ENCODE measurements at regions not wholly inside any gene's neighbourhood (a gene's known extent, or its start where the extent isn't known, plus 50 kb on each side); places are given as distances from the start of the nearest gene placed in this dataset.

DNA sequence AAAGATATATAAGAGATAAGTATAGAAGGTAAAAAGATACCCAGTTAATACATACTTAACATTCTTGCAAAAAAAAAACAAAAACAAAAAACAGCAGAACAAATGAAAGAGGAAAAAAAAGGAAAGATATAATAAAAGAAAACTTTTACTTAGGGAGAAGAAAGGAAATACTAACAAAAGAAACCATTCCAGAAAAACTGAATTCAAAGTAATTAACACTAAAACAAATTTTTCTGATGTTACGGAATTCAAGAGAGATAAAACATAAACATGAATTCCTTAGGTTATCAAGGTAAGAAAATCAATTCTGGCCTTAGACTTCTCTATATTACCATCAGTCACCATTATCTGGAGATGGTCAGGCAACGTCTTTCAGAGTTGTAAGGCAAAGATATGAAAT lies 261.8 kb downstream of the ZEB2 start:
- H3K36me3 Mint-ChIP-seq (ENCODE audit: low read depth), result peaks cover 53% of the 10 kb centered on the region
- no peak for DNase-seq
- no peak overlapping the region for H3K4me3 Mint-ChIP-seq
- TF ChIP-seq, protein P1, sequence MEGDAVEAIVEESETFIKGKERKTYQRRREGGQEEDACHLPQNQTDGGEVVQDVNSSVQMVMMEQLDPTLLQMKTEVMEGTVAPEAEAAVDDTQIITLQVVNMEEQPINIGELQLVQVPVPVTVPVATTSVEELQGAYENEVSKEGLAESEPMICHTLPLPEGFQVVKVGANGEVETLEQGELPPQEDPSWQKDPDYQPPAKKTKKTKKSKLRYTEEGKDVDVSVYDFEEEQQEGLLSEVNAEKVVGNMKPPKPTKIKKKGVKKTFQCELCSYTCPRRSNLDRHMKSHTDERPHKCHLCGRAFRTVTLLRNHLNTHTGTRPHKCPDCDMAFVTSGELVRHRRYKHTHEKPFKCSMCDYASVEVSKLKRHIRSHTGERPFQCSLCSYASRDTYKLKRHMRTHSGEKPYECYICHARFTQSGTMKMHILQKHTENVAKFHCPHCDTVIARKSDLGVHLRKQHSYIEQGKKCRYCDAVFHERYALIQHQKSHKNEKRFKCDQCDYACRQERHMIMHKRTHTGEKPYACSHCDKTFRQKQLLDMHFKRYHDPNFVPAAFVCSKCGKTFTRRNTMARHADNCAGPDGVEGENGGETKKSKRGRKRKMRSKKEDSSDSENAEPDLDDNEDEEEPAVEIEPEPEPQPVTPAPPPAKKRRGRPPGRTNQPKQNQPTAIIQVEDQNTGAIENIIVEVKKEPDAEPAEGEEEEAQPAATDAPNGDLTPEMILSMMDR (IDR thresholded peaks at IDR 0.05), result no peak
- H3K9me3 Mint-ChIP-seq, result peaks cover 63% of the 10 kb centered on the region
- no peaks in the 10 kb centered on the region for H3K4me1 Mint-ChIP-seq
- peaks cover under 1% of the 10 kb centered on the region for H3K27me3 Mint-ChIP-seq (ENCODE audit: low read depth, poor library complexity)
- no peak overlapping the region for H3K27ac Mint-ChIP-seq

DNA sequence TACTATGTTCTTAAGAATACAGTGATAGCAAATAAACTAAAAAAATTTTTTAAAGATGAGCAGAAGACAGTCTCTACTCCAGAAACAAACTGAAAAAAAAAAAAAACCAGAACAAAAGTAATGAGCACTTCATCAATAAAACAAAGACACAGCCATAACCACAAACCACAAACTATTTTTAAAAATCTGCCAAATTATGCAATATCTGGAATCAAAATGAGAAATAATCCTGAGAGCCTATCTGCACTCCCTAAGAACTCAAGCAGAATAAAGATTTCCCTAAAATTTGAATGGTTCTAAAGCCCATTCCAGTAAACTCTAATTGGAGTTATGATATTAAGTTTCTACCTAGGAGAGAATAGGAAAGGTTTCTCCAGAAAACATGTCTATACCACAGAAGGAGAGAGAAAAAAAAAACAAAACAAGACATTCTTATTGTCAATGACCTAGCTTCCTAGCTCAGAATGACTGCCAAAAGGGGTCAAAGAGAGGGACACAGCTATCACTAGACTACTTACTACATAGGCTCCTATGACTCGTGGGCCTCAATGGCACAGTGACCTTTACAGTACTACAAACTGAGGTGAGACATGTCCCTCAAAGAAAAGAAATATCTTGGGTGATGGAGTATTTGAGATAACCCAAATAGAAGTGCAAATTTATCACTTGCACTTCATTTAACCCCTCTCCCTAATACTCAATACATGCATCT lies 262.8 kb downstream of the ZEB2 start:
- Mint-ChIP-seq H3K4me3 (no peak overlapping the region), H3K9me3 (peaks cover 73% of the 10 kb centered on the region), H3K27me3 (ENCODE audit: low read depth, poor library complexity) (peaks cover 3% of the 10 kb centered on the region), H3K36me3 (ENCODE audit: low read depth) (peaks cover 63% of the 10 kb centered on the region), H3K27ac (no peak overlapping the region), H3K4me1 (no peaks in the 10 kb centered on the region)
- DNase-seq, result no peak
- TF ChIP-seq, protein P1 (IDR thresholded peaks at IDR 0.05), result no peak

DNA sequence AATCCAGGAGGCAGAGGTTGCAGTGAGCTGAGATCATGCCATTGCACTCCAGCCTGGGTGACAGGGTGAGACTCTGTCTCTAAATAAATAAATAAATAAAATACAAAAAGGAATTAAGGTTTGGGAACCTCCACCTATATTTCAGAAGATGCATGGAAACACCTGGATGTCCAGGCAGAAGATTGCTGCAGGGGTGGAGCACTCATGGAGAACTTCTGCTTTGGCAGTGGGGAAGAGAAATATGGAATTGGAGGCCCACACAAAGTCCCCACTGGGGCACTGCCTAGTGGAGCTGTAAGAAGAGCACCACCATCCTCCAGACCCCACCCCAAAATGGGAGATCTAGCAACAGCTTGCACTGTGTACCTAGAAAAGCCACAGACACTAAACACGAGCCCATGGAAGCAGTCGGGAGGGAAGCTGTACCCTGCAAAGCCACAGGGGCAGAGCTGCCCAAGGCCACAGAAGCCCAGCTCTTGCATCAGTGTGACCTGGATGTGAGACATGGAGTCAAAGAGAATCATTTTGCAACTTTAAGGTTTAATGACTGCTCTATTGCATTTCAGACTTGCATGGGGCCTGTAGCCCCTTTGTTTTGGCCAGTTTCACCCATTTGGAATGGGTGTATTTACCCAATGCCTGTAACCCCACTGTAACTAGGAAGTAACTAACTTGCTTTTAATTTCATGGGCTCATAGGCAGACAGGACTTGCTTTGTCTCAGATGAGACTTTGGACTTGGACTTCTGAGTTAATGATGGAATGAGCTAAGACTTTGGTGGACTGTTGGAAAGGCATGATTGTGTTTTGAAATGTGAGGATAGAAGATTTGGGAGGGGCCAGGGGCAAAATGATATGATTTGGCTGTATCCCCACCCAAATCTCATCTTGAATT lies 265.3 kb downstream of the ZEB2 start:
- no peaks in the 10 kb centered on the region for H3K4me1 Mint-ChIP-seq
- DNase-seq, result no peak
- TF ChIP-seq, protein P1 (IDR thresholded peaks at IDR 0.05), result no peak
- H3K9me3 Mint-ChIP-seq, result peaks cover 84% of the 10 kb centered on the region
- peaks cover 3% of the 10 kb centered on the region for H3K27me3 Mint-ChIP-seq (ENCODE audit: low read depth, poor library complexity)
- H3K36me3 Mint-ChIP-seq (ENCODE audit: low read depth), result peaks cover 72% of the 10 kb centered on the region
- H3K27ac Mint-ChIP-seq, result no peak overlapping the region
- H3K4me3 Mint-ChIP-seq, result no peak overlapping the region

DNA sequence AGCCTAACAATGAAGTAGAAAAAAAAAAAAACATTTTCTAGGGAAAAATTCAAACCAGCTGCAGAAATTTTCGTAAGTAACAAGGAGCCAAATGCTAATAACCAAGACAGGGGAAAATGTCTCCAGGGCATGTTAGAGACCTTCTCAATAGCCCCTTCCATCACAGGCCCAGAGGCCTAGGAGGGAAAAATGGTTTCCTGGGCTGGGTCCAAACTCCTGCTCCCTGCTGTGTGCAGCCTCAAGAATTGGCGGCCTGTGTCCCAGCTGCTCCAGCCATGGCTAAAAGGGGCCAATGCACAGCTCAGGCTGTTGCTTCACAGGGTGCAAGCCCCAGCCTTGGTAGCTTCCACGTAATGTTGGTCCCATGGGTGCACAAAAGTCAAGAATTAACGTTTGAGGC lies 266.2 kb downstream of the ZEB2 start:
- no peak for DNase-seq
- H3K4me1 Mint-ChIP-seq, result no peaks in the 10 kb centered on the region
- H3K36me3 Mint-ChIP-seq (ENCODE audit: low read depth), result peaks cover 67% of the 10 kb centered on the region
- TF ChIP-seq, protein P1 (IDR thresholded peaks at IDR 0.05), result no peak
- H3K4me3 Mint-ChIP-seq, result no peak overlapping the region
- no peak overlapping the region for H3K27ac Mint-ChIP-seq
- peaks cover 77% of the 10 kb centered on the region for H3K9me3 Mint-ChIP-seq
- peaks cover 3% of the 10 kb centered on the region for H3K27me3 Mint-ChIP-seq (ENCODE audit: low read depth, poor library complexity)

DNA sequence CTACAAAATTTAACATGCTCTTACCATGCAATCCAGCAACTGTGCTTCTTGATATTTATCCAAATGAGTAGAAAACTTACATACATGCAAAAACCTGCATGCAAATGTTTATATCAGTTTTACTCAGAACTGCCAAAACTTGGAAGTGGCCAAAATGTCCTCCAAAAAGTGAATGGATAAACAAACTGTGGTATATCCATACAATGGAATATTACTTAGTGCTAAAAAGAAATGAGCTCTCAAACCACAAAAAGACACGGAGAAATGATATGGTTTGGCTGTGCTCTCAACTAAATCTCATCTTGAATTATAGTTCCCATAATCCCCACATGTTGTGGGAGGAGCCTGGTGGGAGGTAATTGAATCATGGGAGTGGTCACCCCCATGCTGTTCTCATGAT lies 267.2 kb downstream of the ZEB2 start:
- H3K27me3 Mint-ChIP-seq (ENCODE audit: low read depth, poor library complexity), result peaks cover 3% of the 10 kb centered on the region
- peaks cover 57% of the 10 kb centered on the region for H3K36me3 Mint-ChIP-seq (ENCODE audit: low read depth)
- H3K9me3 Mint-ChIP-seq, result peaks cover 67% of the 10 kb centered on the region
- H3K4me3 Mint-ChIP-seq, result no peak overlapping the region
- DNase-seq, result no peak
- H3K4me1 Mint-ChIP-seq, result no peaks in the 10 kb centered on the region
- H3K27ac Mint-ChIP-seq, result no peak overlapping the region
- TF ChIP-seq, protein P1 (IDR thresholded peaks at IDR 0.05), result no peak
